ENCODE measurements at regions not wholly inside any gene's neighbourhood (a gene's known extent, or its start where the extent isn't known, plus 50 kb on each side); places are given as distances from the start of the nearest gene placed in this dataset.

DNA sequence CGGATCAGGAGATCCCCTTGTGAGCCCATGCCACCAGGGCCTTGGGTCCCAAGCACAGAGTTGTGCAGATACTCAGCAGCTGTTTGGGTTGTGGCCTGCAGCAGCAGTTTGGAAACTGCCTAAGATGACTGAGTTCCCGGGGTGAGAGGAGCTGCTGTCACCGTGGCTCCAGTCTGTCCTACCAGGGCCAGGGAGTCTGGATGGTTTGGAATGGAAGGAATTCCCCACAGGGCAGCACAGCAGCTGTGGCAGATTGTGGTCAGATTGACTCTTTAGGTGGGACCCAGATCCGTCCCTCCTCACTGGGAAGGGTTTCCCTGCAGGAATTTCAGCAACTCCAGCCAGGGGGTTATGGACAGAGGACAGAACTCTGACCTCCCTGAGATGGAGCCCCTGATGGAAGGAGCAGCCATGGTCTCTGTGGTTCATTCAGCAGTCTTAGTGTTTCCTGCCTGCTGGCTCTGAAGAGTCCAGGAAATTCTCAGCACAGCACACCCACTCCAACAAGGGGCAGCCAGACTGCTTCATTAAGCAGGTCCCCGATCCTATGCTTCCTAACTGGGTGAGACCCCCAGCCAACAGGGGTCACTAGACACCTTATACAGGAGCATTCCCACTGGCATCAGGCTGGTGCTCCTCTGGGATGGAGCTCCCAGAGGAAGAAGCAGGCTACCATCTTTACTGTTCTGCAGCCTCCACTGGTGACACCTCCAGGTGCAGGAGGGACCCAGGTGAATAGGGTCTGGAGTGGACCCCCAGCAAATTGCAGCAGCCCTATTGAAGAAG is 51.5 kb upstream of the TNFSF4 start:
- POLR2A ChIA-PET: no interaction called here
- RAD21 ChIA-PET (ENCODE audit: low non-redundant PET in 1 of 2, low total read pairs in 2 of 2, uncharacterized antibody in 2 of 2, unreplicated experiment in 2 of 2): no interaction called here
- BruUV-seq (replicated peaks): no TSS peak
- ATAC-seq (no peak), DNase-seq (ENCODE audit: low read depth, low spot score) (no peak)
- TF ChIP-seq CEBPB (IDR thresholded peaks at IDR 0.05; ENCODE audit: low read depth) (no peak), FOSL1 (IDR thresholded peaks at IDR 0.05; ENCODE audit: low read depth) (no peak), EGR1 (IDR thresholded peaks at IDR 0.05; ENCODE audit: low read depth) (no peak), POLR2A (IDR thresholded peaks at IDR 0.05; ENCODE audit: borderline replicate concordance, extremely low read depth, insufficient read depth, insufficient read length) (no peak), ELF1 (IDR thresholded peaks at IDR 0.05; ENCODE audit: borderline replicate concordance, low read depth) (no peak), ZFX (IDR thresholded peaks at IDR 0.05) (no peak), TCF7L2 (IDR thresholded peaks at IDR 0.05; ENCODE audit: borderline replicate concordance, extremely low read depth, insufficient read depth, insufficient read length) (no peak), EZH2phosphoT487 (IDR thresholded peaks at IDR 0.05; ENCODE audit: borderline replicate concordance) (no peak), POLR2AphosphoS5 (IDR thresholded peaks at IDR 0.05; ENCODE audit: low read depth, low read length) (no peak), SIN3A (IDR thresholded peaks at IDR 0.05; ENCODE audit: low read depth) (no peak), YY1 (IDR thresholded peaks at IDR 0.05; ENCODE audit: extremely low read depth, insufficient replicate concordance, low read depth, low read length) (no peak), RAD21 (IDR thresholded peaks at IDR 0.05; ENCODE audit: low read depth) (no peak), SRF (IDR thresholded peaks at IDR 0.05; ENCODE audit: low read depth) (no peak), EZH2 (IDR thresholded peaks at IDR 0.05) (no peak), ZNF274 (IDR thresholded peaks at IDR 0.05; ENCODE audit: low read depth, low read length) (no peak), JUND (IDR thresholded peaks at IDR 0.05) (no peak)
- TF ChIP-seq, protein P1, sequence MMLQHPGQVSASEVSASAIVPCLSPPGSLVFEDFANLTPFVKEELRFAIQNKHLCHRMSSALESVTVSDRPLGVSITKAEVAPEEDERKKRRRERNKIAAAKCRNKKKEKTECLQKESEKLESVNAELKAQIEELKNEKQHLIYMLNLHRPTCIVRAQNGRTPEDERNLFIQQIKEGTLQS (IDR thresholded peaks at IDR 0.05): no peak
- TF ChIP-seq, protein P2, sequence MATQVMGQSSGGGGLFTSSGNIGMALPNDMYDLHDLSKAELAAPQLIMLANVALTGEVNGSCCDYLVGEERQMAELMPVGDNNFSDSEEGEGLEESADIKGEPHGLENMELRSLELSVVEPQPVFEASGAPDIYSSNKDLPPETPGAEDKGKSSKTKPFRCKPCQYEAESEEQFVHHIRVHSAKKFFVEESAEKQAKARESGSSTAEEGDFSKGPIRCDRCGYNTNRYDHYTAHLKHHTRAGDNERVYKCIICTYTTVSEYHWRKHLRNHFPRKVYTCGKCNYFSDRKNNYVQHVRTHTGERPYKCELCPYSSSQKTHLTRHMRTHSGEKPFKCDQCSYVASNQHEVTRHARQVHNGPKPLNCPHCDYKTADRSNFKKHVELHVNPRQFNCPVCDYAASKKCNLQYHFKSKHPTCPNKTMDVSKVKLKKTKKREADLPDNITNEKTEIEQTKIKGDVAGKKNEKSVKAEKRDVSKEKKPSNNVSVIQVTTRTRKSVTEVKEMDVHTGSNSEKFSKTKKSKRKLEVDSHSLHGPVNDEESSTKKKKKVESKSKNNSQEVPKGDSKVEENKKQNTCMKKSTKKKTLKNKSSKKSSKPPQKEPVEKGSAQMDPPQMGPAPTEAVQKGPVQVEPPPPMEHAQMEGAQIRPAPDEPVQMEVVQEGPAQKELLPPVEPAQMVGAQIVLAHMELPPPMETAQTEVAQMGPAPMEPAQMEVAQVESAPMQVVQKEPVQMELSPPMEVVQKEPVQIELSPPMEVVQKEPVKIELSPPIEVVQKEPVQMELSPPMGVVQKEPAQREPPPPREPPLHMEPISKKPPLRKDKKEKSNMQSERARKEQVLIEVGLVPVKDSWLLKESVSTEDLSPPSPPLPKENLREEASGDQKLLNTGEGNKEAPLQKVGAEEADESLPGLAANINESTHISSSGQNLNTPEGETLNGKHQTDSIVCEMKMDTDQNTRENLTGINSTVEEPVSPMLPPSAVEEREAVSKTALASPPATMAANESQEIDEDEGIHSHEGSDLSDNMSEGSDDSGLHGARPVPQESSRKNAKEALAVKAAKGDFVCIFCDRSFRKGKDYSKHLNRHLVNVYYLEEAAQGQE (IDR thresholded peaks at IDR 0.05; ENCODE audit: low read depth): no peak
- TF ChIP-seq, protein P3, sequence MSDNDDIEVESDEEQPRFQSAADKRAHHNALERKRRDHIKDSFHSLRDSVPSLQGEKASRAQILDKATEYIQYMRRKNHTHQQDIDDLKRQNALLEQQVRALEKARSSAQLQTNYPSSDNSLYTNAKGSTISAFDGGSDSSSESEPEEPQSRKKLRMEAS (IDR thresholded peaks at IDR 0.05): no peak
- TF ChIP-seq, protein P4, sequence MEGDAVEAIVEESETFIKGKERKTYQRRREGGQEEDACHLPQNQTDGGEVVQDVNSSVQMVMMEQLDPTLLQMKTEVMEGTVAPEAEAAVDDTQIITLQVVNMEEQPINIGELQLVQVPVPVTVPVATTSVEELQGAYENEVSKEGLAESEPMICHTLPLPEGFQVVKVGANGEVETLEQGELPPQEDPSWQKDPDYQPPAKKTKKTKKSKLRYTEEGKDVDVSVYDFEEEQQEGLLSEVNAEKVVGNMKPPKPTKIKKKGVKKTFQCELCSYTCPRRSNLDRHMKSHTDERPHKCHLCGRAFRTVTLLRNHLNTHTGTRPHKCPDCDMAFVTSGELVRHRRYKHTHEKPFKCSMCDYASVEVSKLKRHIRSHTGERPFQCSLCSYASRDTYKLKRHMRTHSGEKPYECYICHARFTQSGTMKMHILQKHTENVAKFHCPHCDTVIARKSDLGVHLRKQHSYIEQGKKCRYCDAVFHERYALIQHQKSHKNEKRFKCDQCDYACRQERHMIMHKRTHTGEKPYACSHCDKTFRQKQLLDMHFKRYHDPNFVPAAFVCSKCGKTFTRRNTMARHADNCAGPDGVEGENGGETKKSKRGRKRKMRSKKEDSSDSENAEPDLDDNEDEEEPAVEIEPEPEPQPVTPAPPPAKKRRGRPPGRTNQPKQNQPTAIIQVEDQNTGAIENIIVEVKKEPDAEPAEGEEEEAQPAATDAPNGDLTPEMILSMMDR (IDR thresholded peaks at IDR 0.05 in 2 of 3, conservative IDR thresholded peaks at IDR 0.05 in 1 of 3; ENCODE audit: borderline replicate concordance in 1 of 3, insufficient read depth in 1 of 3, low read depth in 2 of 3, low read length in 2 of 3): no peak
- no peaks in the 10 kb centered on the region for H3K9me3 ChIP-seq (ENCODE audit: control insufficient read depth in 1 of 2, insufficient read depth in 1 of 2, low read depth in 1 of 2, low read length in 2 of 2)
- no peaks in the 10 kb centered on the region for H3K9me2 ChIP-seq (ENCODE audit: insufficient read depth)
- no peak overlapping the region for H2AFZ ChIP-seq (ENCODE audit: low read depth, low read length, poor library complexity, severe bottlenecking)
- H3K4me3 ChIP-seq (replicated peaks in 1 of 2; ENCODE audit: low read depth in 1 of 2, low read length in 2 of 2): no peak overlapping the region
- H3K36me3 ChIP-seq (ENCODE audit: control insufficient read depth in 1 of 2, insufficient read depth in 2 of 2, low read length in 2 of 2): no peaks in the 10 kb centered on the region
- no peaks in the 10 kb centered on the region for H3K79me2 ChIP-seq (ENCODE audit: insufficient read depth, low read length)
- CTCF ChIA-PET: no interaction called here
- H3K27me3 ChIP-seq (ENCODE audit: insufficient read depth, low read length): no peaks in the 10 kb centered on the region
- no peak overlapping the region for H3K4me2 ChIP-seq (ENCODE audit: low read length)
- H3K9ac ChIP-seq (ENCODE audit: low read length): no peak overlapping the region
- no peaks in the 10 kb centered on the region for H3K4me1 ChIP-seq (ENCODE audit: control insufficient read depth in 1 of 2, insufficient read depth in 2 of 2, low read length in 2 of 2)
- H4K20me1 ChIP-seq (ENCODE audit: insufficient read depth): no peaks in the 10 kb centered on the region
- H3K27ac ChIP-seq (ENCODE audit: low read depth, low read length): no peak overlapping the region
- intact Hi-C loops (cut with micrococcal nuclease): no loop called here
